ENCODE measurements at regions not wholly inside any gene's neighbourhood (a gene's known extent, or its start where the extent isn't known, plus 50 kb on each side); places are given as distances from the start of the nearest gene placed in this dataset.

GRCh38 chr5:100232736-100233135 is 302.4 kb upstream of the FAM174A start:
- TF ChIP-seq ZFX (IDR thresholded peaks at IDR 0.05) (no peak), CTCF (conservative IDR thresholded peaks at IDR 0.05) (no peak)

Data from C4-2B (cell line).